ENCODE measurements at regions not wholly inside any gene's neighbourhood (a gene's known extent, or its start where the extent isn't known, plus 50 kb on each side); places are given as distances from the start of the nearest gene placed in this dataset.

DNA sequence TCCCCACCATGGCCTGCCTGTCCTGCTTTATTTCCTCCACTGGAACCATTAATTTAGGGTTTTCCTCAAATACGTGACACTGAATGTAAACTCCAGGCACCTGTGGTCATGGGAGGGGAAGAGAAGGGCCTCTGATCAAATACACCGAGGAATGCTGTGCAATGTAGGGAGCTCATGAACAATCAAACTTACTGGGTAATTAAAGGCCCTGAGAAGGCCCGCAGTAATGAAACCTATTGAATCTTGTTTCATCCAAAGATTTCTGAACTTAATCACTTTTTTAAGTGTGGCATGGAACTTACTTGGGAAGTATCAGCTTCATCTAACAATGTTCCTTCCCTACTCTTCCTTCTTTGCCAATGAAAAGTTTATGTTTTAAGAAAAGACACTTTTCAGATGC is 299.8 kb downstream of the MIAT start:
- TF ChIP-seq, protein P1, sequence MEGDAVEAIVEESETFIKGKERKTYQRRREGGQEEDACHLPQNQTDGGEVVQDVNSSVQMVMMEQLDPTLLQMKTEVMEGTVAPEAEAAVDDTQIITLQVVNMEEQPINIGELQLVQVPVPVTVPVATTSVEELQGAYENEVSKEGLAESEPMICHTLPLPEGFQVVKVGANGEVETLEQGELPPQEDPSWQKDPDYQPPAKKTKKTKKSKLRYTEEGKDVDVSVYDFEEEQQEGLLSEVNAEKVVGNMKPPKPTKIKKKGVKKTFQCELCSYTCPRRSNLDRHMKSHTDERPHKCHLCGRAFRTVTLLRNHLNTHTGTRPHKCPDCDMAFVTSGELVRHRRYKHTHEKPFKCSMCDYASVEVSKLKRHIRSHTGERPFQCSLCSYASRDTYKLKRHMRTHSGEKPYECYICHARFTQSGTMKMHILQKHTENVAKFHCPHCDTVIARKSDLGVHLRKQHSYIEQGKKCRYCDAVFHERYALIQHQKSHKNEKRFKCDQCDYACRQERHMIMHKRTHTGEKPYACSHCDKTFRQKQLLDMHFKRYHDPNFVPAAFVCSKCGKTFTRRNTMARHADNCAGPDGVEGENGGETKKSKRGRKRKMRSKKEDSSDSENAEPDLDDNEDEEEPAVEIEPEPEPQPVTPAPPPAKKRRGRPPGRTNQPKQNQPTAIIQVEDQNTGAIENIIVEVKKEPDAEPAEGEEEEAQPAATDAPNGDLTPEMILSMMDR (IDR thresholded peaks at IDR 0.05; ENCODE audit: low read depth, low read length), result no peak
- TF ChIP-seq, protein P2, sequence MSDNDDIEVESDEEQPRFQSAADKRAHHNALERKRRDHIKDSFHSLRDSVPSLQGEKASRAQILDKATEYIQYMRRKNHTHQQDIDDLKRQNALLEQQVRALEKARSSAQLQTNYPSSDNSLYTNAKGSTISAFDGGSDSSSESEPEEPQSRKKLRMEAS (IDR thresholded peaks at IDR 0.05; ENCODE audit: low read depth, low read length), result no peak
- TF ChIP-seq MYC (IDR thresholded peaks at IDR 0.05; ENCODE audit: low read depth, low read length), result no peak
- TF ChIP-seq POLR2A (IDR thresholded peaks at IDR 0.05; ENCODE audit: extremely low read depth, insufficient read length), result no peak
- DNase-seq (ENCODE audit: low read depth), result no peak
- H3K4me3 ChIP-seq (ENCODE audit: low read depth, low read length), result no peak overlapping the region

DNA sequence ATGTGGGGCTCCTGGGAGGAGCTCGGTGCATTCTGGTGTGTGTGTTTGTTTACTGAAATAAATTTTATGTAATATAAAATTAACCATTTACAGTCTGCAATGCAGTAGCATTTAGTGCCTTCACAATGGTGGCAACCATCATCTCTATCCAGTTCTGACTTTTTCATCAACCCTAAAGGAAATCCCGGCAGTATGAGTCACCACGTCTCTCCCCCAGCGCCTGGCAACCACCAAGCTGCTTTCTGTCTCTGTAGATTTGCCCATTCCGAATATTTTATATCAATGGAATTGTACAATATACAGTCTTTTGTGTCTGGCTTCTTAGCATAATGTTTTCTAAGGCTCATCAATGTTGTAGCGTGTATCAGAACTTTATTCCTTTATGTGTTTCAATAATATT is 300.5 kb downstream of the MIAT start:
- no peak for DNase-seq (ENCODE audit: low read depth)
- TF ChIP-seq POLR2A (IDR thresholded peaks at IDR 0.05; ENCODE audit: extremely low read depth, insufficient read length) (no peak), MYC (IDR thresholded peaks at IDR 0.05; ENCODE audit: low read depth, low read length) (no peak)
- TF ChIP-seq, protein P2 (IDR thresholded peaks at IDR 0.05; ENCODE audit: low read depth, low read length), result no peak
- TF ChIP-seq, protein P1 (IDR thresholded peaks at IDR 0.05; ENCODE audit: low read depth, low read length), result no peak
- H3K4me3 ChIP-seq (ENCODE audit: low read depth, low read length), result no peak overlapping the region

DNA sequence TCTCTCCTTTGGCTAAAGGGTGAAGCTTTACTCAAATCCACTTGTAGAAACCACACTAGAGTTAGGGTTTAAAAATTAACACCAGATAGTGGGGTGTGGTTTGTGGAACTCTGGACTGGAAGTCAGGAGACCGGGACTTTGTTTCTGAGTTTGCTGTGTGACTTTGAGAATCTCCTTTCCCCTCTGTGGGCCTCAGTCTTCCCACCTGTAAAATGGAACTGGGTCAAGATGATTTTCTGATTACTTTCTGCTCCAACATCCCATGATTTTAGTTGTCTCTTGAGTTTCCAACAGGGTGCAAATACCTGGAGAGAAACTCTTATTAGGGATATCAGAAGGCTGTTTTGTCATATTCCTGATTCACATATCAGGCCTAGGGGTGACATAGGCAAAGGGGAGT is 301.0 kb downstream of the MIAT start:
- DNase-seq (ENCODE audit: low read depth), result no peak
- no peak overlapping the region for H3K4me3 ChIP-seq (ENCODE audit: low read depth, low read length)
- TF ChIP-seq, protein P2 (IDR thresholded peaks at IDR 0.05; ENCODE audit: low read depth, low read length), result no peak
- no peak for TF ChIP-seq MYC (IDR thresholded peaks at IDR 0.05; ENCODE audit: low read depth, low read length)
- TF ChIP-seq, protein P1 (IDR thresholded peaks at IDR 0.05; ENCODE audit: low read depth, low read length), result no peak
- no peak for TF ChIP-seq POLR2A (IDR thresholded peaks at IDR 0.05; ENCODE audit: extremely low read depth, insufficient read length)

DNA sequence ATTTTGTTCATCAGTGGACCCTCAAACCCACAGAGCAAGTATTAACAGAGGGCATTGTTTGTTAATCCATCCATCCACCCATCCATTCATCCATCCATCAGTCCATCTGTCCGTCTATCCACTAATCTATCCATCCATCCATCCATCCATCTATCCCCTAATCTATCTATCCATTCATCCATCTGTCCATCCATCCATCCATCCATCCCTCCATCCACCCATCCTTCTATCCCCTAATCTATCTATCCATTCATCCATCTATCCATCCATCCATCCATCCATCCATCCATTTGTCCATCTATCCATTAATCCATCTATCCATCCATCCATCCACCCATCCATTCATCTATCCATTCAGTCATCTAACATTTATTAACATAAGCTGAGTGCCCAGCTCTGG is 307.3 kb downstream of the MIAT start:
- no peak for DNase-seq (ENCODE audit: low read depth)
- no peak overlapping the region for H3K4me3 ChIP-seq (ENCODE audit: low read depth, low read length)
- TF ChIP-seq POLR2A (IDR thresholded peaks at IDR 0.05; ENCODE audit: extremely low read depth, insufficient read length) (no peak), MYC (IDR thresholded peaks at IDR 0.05; ENCODE audit: low read depth, low read length) (no peak)
- TF ChIP-seq, protein P1 (IDR thresholded peaks at IDR 0.05; ENCODE audit: low read depth, low read length), result no peak

DNA sequence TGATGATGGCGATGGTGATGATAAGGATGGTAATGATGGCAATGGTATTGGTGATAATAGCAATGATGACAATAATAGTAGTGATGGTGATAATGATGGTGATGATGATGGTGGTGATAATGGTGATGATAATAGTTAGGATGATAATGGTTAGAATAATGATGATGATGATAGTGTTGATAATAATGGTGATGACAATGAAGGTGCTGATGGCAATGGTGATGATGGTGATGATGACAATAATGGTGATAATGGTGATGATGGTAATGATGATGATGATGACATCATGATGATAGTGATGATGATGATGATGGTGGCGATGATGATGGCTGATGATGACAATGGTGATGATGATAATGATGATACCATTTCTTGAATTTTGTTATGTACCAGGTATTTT is 309.9 kb downstream of the MIAT start:
- no peak overlapping the region for H3K4me3 ChIP-seq (ENCODE audit: low read depth, low read length)
- TF ChIP-seq POLR2A (IDR thresholded peaks at IDR 0.05; ENCODE audit: extremely low read depth, insufficient read length), result no peak
- TF ChIP-seq, protein P1 (IDR thresholded peaks at IDR 0.05; ENCODE audit: low read depth, low read length), result no peak
- TF ChIP-seq MYC (IDR thresholded peaks at IDR 0.05; ENCODE audit: low read depth, low read length), result no peak
- DNase-seq (ENCODE audit: low read depth), result no peak

DNA sequence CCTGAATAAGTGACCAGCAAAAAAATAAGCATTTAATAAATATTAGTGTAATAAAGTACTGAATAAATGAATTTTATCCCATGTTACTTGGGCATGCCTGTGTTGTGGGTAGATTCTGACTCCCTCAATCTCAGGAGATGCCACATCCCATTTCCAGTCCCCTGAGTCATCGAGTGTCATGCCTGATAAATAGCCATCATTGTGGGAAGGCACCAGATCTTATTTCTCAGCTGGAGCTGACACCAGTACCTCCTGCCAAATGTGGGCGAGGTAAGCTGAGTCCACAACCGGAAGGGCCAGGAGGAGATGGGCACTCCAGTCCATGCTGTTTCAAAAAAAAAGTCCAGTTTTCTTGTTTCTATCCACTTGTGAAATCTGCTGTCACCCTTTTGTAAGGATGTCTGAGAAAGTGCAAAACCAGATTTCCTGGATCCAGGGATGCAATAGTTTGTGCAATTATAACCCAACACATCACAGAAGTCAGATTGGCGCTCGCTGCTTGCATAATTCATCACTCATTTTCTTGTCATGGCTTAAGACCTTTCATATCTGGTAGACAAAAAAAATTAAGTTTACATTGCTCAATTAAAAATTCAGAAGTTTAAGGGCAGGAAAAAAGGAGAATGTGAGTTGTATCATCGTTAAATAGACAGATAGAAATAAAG is 311.6 kb downstream of the MIAT start:
- H3K4me3 ChIP-seq (ENCODE audit: low read depth, low read length), result no peak overlapping the region
- no peak for DNase-seq (ENCODE audit: low read depth)
- TF ChIP-seq POLR2A (IDR thresholded peaks at IDR 0.05; ENCODE audit: extremely low read depth, insufficient read length) (no peak), MYC (IDR thresholded peaks at IDR 0.05; ENCODE audit: low read depth, low read length) (no peak)
- TF ChIP-seq, protein P1 (IDR thresholded peaks at IDR 0.05; ENCODE audit: low read depth, low read length), result no peak
- TF ChIP-seq, protein P2 (IDR thresholded peaks at IDR 0.05; ENCODE audit: low read depth, low read length), result no peak

Data from NB4 (cell line).